Neural cell (in vitro differentiated cells): ENCODE measurements at regions not wholly inside any gene's neighbourhood (a gene's known extent, or its start where the extent isn't known, plus 50 kb on each side); places are given as distances from the start of the nearest gene placed in this dataset.

Source experiments
- EP300 ChIP-seq: fragments of 450-650 bp; conservative IDR thresholded peaks from 2 replicates; pipeline ENCODE4 v1.6.1; 2014; ENCODE audit warnings: antibody characterized with exemption, mild to moderate bottlenecking, moderate library complexity; ENCODE audit not compliant: poor library complexity, severe bottlenecking
- EZH2 ChIP-seq: fragments of 200-600, 300-800 bp; shearing (Covaris generic), sonication (generic); IDR thresholded peaks from 2 replicates; pipeline ENCODE4 v1.6.1; 2014; ENCODE audit warnings: antibody characterized with exemption, low read length, borderline replicate concordance, mild to moderate bottlenecking; ENCODE audit not compliant: insufficient read depth, poor library complexity, severe bottlenecking
- MXI1 ChIP-seq: fragments of 450-650 bp; conservative IDR thresholded peaks from 2 replicates; pipeline ENCODE4 v1.6.1; 2014; ENCODE audit warnings: antibody characterized with exemption, mild to moderate bottlenecking; ENCODE audit not compliant: poor library complexity, severe bottlenecking
- POLR2AphosphoS5 ChIP-seq: IDR thresholded peaks from 2 replicates; pipeline ENCODE4 v1.6.1; 2012
- RAD21 ChIP-seq: fragments of 450-650 bp; conservative IDR thresholded peaks from 2 replicates; pipeline ENCODE4 v1.6.1; 2014; ENCODE audit warnings: antibody characterized with exemption, mild to moderate bottlenecking, moderate library complexity
- SMC3 ChIP-seq: fragments of 450-650 bp; conservative IDR thresholded peaks from 2 replicates; pipeline ENCODE4 v1.6.1; 2014; ENCODE audit warnings: antibody characterized with exemption, mild to moderate bottlenecking, moderate library complexity; ENCODE audit not compliant: poor library complexity
- TAF1 ChIP-seq: IDR thresholded peaks from 2 replicates; pipeline ENCODE4 v1.6.1; 2012; ENCODE audit warnings: low read depth
- TF ChIP-seq, protein P1 (sequence below): IDR thresholded peaks from 2 replicates; pipeline ENCODE4 v1.6.1; 2012; ENCODE audit warnings: borderline replicate concordance
- TF ChIP-seq, protein P2 (sequence below): fragments of 450-650 bp; IDR thresholded peaks from 2 replicates; pipeline ENCODE4 v1.5.1; 2014; ENCODE audit warnings: antibody characterized with exemption, mild to moderate bottlenecking, moderate library complexity; ENCODE audit not compliant: poor library complexity, severe bottlenecking

DNA sequence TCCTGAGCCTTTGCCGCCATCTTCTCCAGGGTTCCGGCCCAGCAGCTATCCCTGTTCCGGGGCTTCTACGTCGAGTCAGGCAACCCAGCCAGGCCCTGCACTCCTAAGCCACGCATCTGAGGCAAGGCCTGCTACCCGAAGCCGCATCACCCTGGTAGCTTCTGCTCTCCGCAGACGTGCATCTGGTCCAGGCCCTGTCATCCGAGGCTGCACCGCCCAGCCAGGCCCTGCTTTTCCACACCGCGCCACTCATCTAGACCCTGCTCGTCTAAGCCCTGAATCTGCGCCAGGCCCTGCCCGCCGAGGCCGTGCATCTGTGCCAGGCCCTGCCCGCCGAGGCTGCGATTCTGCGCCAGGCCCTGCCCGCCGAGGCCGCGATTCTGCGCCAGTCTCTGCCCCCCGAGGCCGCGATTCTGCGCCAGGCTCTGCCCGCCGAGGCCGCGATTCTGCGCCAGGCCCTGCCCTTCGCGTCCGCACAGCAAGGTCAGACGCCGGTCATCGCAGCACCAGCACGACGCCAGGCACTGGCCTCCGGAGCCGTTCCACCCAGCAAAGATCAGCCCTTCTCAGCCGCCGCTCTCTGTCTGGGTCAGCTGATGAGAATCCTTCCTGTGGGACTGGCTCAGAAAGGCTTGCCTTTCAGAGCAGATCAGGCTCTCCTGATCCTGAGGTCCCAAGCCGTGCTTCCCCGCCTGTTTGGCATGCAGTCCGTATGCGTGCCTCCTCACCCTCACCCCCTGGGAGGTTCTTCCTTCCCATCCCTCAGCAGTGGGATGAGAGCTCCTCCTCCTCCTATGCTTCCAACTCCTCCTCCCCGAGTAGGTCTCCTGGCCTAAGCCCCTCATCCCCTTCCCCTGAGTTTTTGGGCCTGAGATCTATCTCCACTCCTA, 75.1 kb downstream of the NUDT10 start:
- TF ChIP-seq RAD21 (no peak), EZH2 (no peak), POLR2AphosphoS5 (no peak), EP300 (no peak), SMC3 (no peak), TAF1 (no peak), MXI1 (no peak)
- TF ChIP-seq, protein P1, sequence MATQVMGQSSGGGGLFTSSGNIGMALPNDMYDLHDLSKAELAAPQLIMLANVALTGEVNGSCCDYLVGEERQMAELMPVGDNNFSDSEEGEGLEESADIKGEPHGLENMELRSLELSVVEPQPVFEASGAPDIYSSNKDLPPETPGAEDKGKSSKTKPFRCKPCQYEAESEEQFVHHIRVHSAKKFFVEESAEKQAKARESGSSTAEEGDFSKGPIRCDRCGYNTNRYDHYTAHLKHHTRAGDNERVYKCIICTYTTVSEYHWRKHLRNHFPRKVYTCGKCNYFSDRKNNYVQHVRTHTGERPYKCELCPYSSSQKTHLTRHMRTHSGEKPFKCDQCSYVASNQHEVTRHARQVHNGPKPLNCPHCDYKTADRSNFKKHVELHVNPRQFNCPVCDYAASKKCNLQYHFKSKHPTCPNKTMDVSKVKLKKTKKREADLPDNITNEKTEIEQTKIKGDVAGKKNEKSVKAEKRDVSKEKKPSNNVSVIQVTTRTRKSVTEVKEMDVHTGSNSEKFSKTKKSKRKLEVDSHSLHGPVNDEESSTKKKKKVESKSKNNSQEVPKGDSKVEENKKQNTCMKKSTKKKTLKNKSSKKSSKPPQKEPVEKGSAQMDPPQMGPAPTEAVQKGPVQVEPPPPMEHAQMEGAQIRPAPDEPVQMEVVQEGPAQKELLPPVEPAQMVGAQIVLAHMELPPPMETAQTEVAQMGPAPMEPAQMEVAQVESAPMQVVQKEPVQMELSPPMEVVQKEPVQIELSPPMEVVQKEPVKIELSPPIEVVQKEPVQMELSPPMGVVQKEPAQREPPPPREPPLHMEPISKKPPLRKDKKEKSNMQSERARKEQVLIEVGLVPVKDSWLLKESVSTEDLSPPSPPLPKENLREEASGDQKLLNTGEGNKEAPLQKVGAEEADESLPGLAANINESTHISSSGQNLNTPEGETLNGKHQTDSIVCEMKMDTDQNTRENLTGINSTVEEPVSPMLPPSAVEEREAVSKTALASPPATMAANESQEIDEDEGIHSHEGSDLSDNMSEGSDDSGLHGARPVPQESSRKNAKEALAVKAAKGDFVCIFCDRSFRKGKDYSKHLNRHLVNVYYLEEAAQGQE = no peak
- TF ChIP-seq, protein P2, sequence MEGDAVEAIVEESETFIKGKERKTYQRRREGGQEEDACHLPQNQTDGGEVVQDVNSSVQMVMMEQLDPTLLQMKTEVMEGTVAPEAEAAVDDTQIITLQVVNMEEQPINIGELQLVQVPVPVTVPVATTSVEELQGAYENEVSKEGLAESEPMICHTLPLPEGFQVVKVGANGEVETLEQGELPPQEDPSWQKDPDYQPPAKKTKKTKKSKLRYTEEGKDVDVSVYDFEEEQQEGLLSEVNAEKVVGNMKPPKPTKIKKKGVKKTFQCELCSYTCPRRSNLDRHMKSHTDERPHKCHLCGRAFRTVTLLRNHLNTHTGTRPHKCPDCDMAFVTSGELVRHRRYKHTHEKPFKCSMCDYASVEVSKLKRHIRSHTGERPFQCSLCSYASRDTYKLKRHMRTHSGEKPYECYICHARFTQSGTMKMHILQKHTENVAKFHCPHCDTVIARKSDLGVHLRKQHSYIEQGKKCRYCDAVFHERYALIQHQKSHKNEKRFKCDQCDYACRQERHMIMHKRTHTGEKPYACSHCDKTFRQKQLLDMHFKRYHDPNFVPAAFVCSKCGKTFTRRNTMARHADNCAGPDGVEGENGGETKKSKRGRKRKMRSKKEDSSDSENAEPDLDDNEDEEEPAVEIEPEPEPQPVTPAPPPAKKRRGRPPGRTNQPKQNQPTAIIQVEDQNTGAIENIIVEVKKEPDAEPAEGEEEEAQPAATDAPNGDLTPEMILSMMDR = no peak
